Calu3 (cell line): ENCODE measurements at regions not wholly inside any gene's neighbourhood (a gene's known extent, or its start where the extent isn't known, plus 50 kb on each side); places are given as distances from the start of the nearest gene placed in this dataset.

Experiments used
- BruUV-seq: library from RNA; stranded (reverse); fragments of 400-500 nt; replicated peaks from 2 replicates; lab custom pipeline; 2021; lab: Mats Ljungman, UMichigan
- CTCF ChIA-PET: fragments of 300-600 bp; sonication (Branson Sonifier 250); formaldehyde crosslinking; loops from one replicate; lab custom pipeline; 2022; ENCODE audit warnings: antibody characterized with exemption; lab: Charles Lee
- DNase-seq: peaks from one replicate; pipeline ENCODE4 v3.0.0; 2022
- H3K27ac Mint-ChIP-seq: one replicate; pipeline ENCODE4 v1.8.0; 2022; ENCODE audit warnings: mixed read lengths; ENCODE audit not compliant: unreplicated experiment
- H3K27me3 Mint-ChIP-seq: one replicate; pipeline ENCODE4 v1.8.0; 2022; ENCODE audit warnings: mixed read lengths; ENCODE audit not compliant: unreplicated experiment
- H3K36me3 Mint-ChIP-seq: one replicate; pipeline ENCODE4 v1.8.0; 2022; ENCODE audit warnings: mild to moderate bottlenecking, moderate library complexity, mixed read lengths; ENCODE audit not compliant: insufficient read depth, unreplicated experiment
- H3K4me1 Mint-ChIP-seq: one replicate; pipeline ENCODE4 v1.8.0; 2022; ENCODE audit warnings: mild to moderate bottlenecking, low read depth, mixed read lengths; ENCODE audit not compliant: unreplicated experiment
- H3K4me3 Mint-ChIP-seq: one replicate; pipeline ENCODE4 v1.8.0; 2022; ENCODE audit warnings: mild to moderate bottlenecking, low read depth, moderate library complexity, mixed read lengths; ENCODE audit not compliant: unreplicated experiment
- H3K9me3 Mint-ChIP-seq: one replicate; pipeline ENCODE4 v1.8.0; 2022; ENCODE audit warnings: low read depth, mixed read lengths; ENCODE audit not compliant: unreplicated experiment
- CTCF ChIP-seq: fragments of 200-600 bp; IDR thresholded peaks from one replicate; pipeline ENCODE4 v1.8.0; 2022; ENCODE audit warnings: antibody characterized with exemption; ENCODE audit not compliant: unreplicated experiment
- intact Hi-C: fragments of 100-400 bp; cut with micrococcal nuclease; formaldehyde crosslinking; loops from one replicate; pipeline ENCODE4 v1.10.0; 2022; ENCODE audit not compliant: unreplicated experiment

GRCh38 chr3:167188592-167188991 is 191.5 kb downstream of the ZBBX start:
- no peaks in the 10 kb centered on the region for H3K27me3 Mint-ChIP-seq
- intact Hi-C loops, result no loop called here
- no peaks in the 10 kb centered on the region for H3K36me3 Mint-ChIP-seq
- no TSS peak for BruUV-seq
- no peak for TF ChIP-seq CTCF
- H3K4me1 Mint-ChIP-seq, result no peaks in the 10 kb centered on the region
- H3K9me3 Mint-ChIP-seq, result peaks cover 3% of the 10 kb centered on the region
- H3K4me3 Mint-ChIP-seq, result no peak overlapping the region
- H3K27ac Mint-ChIP-seq, result no peak overlapping the region
- CTCF ChIA-PET, result no interaction called here
- DNase-seq, result no peak

- intact Hi-C loops, result no loop called here
- CTCF ChIA-PET, result no interaction called here
- Mint-ChIP-seq H3K36me3 (no peaks in the 10 kb centered on the region), H3K27me3 (no peaks in the 10 kb centered on the region), H3K9me3 (peaks cover 3% of the 10 kb centered on the region), H3K4me3 (no peak overlapping the region), H3K27ac (no peak overlapping the region), H3K4me1 (no peaks in the 10 kb centered on the region)
- no TSS peak for BruUV-seq
- TF ChIP-seq CTCF, result no peak
- no peak for DNase-seq
These were observed 192.9 kb downstream of the ZBBX start for GRCh38 chr3:167187221-167187620.

- H3K9me3 Mint-ChIP-seq, result no peaks in the 10 kb centered on the region
- no peak for DNase-seq
- CTCF ChIA-PET, result no interaction called here
- H3K36me3 Mint-ChIP-seq, result no peaks in the 10 kb centered on the region
- no peak for TF ChIP-seq CTCF
- no peak overlapping the region for H3K27ac Mint-ChIP-seq
- intact Hi-C loops, result no loop called here
- H3K4me1 Mint-ChIP-seq, result no peaks in the 10 kb centered on the region
- BruUV-seq, result no TSS peak
- H3K4me3 Mint-ChIP-seq, result no peak overlapping the region
- no peaks in the 10 kb centered on the region for H3K27me3 Mint-ChIP-seq
These were observed 195.6 kb downstream of the ZBBX start for GRCh38 chr3:167184511-167184910.

GRCh38 chr3:167172377-167172776 is 207.7 kb downstream of the ZBBX start:
- no peaks in the 10 kb centered on the region for H3K27me3 Mint-ChIP-seq
- H3K27ac Mint-ChIP-seq, result no peak overlapping the region
- H3K4me3 Mint-ChIP-seq, result no peak overlapping the region
- H3K4me1 Mint-ChIP-seq, result peaks cover 6% of the 10 kb centered on the region
- no peak for TF ChIP-seq CTCF
- peaks cover 7% of the 10 kb centered on the region for H3K9me3 Mint-ChIP-seq
- CTCF ChIA-PET, result no interaction called here
- H3K36me3 Mint-ChIP-seq, result no peaks in the 10 kb centered on the region
- intact Hi-C loops, result no loop called here
- no TSS peak for BruUV-seq
- no peak for DNase-seq
